MG63 (cell line): ENCODE measurements at regions not wholly inside any gene's neighbourhood (a gene's known extent, or its start where the extent isn't known, plus 50 kb on each side); places are given as distances from the start of the nearest gene placed in this dataset.

Experiments used
- DNase-seq: peaks from one replicate; pipeline ENCODE4 v3.0.0-alpha.2; 2020
- H3K27me3 ChIP-seq: fragments of 250-450 bp; sonication (Bioruptor Pico); 2 replicates; pipeline ENCODE4 v1.5.1; 2020; ENCODE audit warnings: mild to moderate bottlenecking, moderate library complexity
- H3K36me3 ChIP-seq: fragments of 250-450 bp; sonication (Bioruptor Pico); 2 replicates; pipeline ENCODE4 v1.5.1; 2020; ENCODE audit warnings: mild to moderate bottlenecking, moderate library complexity
- H3K4me3 ChIP-seq: fragments of 250-450 bp; sonication (Bioruptor Pico); 2 replicates; pipeline ENCODE4 v1.5.1; 2020; ENCODE audit warnings: mild to moderate bottlenecking, moderate library complexity
- H3K9me3 ChIP-seq: fragments of 250-450 bp; sonication (Bioruptor Pico); 2 replicates; pipeline ENCODE4 v1.5.1; 2020; ENCODE audit warnings: mild to moderate bottlenecking, moderate library complexity

- Histone ChIP-seq H3K9me3 (no peaks in the 10 kb centered on the region), H3K27me3 (no peaks in the 10 kb centered on the region), H3K36me3 (no peaks in the 10 kb centered on the region), H3K4me3 (no peak overlapping the region)
- peak; percentile 3 for DNase-seq
Observed at GRCh38 chr10:107899075-107899474, 734.6 kb upstream of the SORCS1 start.

GRCh38 chr10:107898392-107898791 lies 733.9 kb upstream of the SORCS1 start:
- H3K4me3 ChIP-seq, result no peak overlapping the region
- DNase-seq, result no peak
- no peaks in the 10 kb centered on the region for H3K9me3 ChIP-seq
- no peaks in the 10 kb centered on the region for H3K27me3 ChIP-seq
- H3K36me3 ChIP-seq, result no peaks in the 10 kb centered on the region

GRCh38 chr10:107894516-107894915 lies 730.0 kb upstream of the SORCS1 start:
- no peak for DNase-seq
- no peaks in the 10 kb centered on the region for H3K36me3 ChIP-seq
- H3K27me3 ChIP-seq, result no peaks in the 10 kb centered on the region; the same call in 1 of the 2 replicates
- no peaks in the 10 kb centered on the region for H3K9me3 ChIP-seq
- no peak overlapping the region for H3K4me3 ChIP-seq

GRCh38 chr10:107889105-107889504 lies 724.6 kb upstream of the SORCS1 start:
- DNase-seq, result no peak
- Histone ChIP-seq H3K9me3 (no peaks in the 10 kb centered on the region), H3K27me3 (no peaks in the 10 kb centered on the region; the same call in 1 of the 2 replicates), H3K4me3 (no peak overlapping the region), H3K36me3 (no peaks in the 10 kb centered on the region)

- Histone ChIP-seq H3K9me3 (no peaks in the 10 kb centered on the region), H3K36me3 (no peaks in the 10 kb centered on the region), H3K27me3 (no peaks in the 10 kb centered on the region), H3K4me3 (no peak overlapping the region)
- DNase-seq, result no peak
Observed at GRCh38 chr10:107880185-107880584, 715.7 kb upstream of the SORCS1 start.

GRCh38 chr10:107873007-107873406 lies 708.5 kb upstream of the SORCS1 start:
- no peak overlapping the region for H3K4me3 ChIP-seq
- no peaks in the 10 kb centered on the region for H3K27me3 ChIP-seq
- no peaks in the 10 kb centered on the region for H3K36me3 ChIP-seq
- H3K9me3 ChIP-seq, result no peaks in the 10 kb centered on the region
- peak; percentile 60 for DNase-seq

- Histone ChIP-seq H3K27me3 (no peaks in the 10 kb centered on the region), H3K36me3 (no peaks in the 10 kb centered on the region), H3K4me3 (no peak overlapping the region), H3K9me3 (no peaks in the 10 kb centered on the region)
- DNase-seq, result no peak
Observed at GRCh38 chr10:107865691-107866090, 701.2 kb upstream of the SORCS1 start.

GRCh38 chr10:107859065-107859464 lies 694.6 kb upstream of the SORCS1 start:
- Histone ChIP-seq H3K36me3 (no peaks in the 10 kb centered on the region), H3K27me3 (no peaks in the 10 kb centered on the region), H3K4me3 (no peak overlapping the region), H3K9me3 (no peaks in the 10 kb centered on the region)
- DNase-seq, result no peak

GRCh38 chr10:107856047-107856315 lies 691.5 kb upstream of the SORCS1 start:
- H3K36me3 ChIP-seq, result no peaks in the 10 kb centered on the region
- H3K4me3 ChIP-seq, result no peak overlapping the region
- DNase-seq, result no peak
- no peaks in the 10 kb centered on the region for H3K27me3 ChIP-seq
- no peaks in the 10 kb centered on the region for H3K9me3 ChIP-seq

GRCh38 chr10:107855301-107856046 lies 691.0 kb upstream of the SORCS1 start:
- Histone ChIP-seq H3K9me3 (no peaks in the 10 kb centered on the region), H3K27me3 (no peaks in the 10 kb centered on the region), H3K4me3 (no peak overlapping the region), H3K36me3 (no peaks in the 10 kb centered on the region)
- no peak for DNase-seq

GRCh38 chr10:107848726-107849360 lies 684.3 kb upstream of the SORCS1 start:
- no peak for DNase-seq
- H3K9me3 ChIP-seq, result no peaks in the 10 kb centered on the region
- H3K4me3 ChIP-seq, result no peak overlapping the region
- H3K36me3 ChIP-seq, result no peaks in the 10 kb centered on the region
- H3K27me3 ChIP-seq, result no peaks in the 10 kb centered on the region

- DNase-seq, result no peak
- H3K36me3 ChIP-seq, result no peaks in the 10 kb centered on the region
- no peak overlapping the region for H3K4me3 ChIP-seq
- no peaks in the 10 kb centered on the region for H3K27me3 ChIP-seq
- H3K9me3 ChIP-seq, result no peaks in the 10 kb centered on the region
Observed at GRCh38 chr10:107847620-107848019, 683.1 kb upstream of the SORCS1 start.

GRCh38 chr10:107834706-107835105 lies 670.2 kb upstream of the SORCS1 start:
- no peaks in the 10 kb centered on the region for H3K36me3 ChIP-seq
- no peak overlapping the region for H3K4me3 ChIP-seq
- no peak for DNase-seq
- no peaks in the 10 kb centered on the region for H3K9me3 ChIP-seq
- no peaks in the 10 kb centered on the region for H3K27me3 ChIP-seq

- no peaks in the 10 kb centered on the region for H3K36me3 ChIP-seq
- H3K27me3 ChIP-seq, result no peaks in the 10 kb centered on the region
- no peak for DNase-seq
- H3K4me3 ChIP-seq, result no peak overlapping the region
- H3K9me3 ChIP-seq, result no peaks in the 10 kb centered on the region
Observed at GRCh38 chr10:107831772-107832171, 667.3 kb upstream of the SORCS1 start.

- H3K36me3 ChIP-seq, result no peaks in the 10 kb centered on the region
- DNase-seq, result no peak
- H3K27me3 ChIP-seq, result no peaks in the 10 kb centered on the region
- H3K4me3 ChIP-seq, result no peak overlapping the region
- no peaks in the 10 kb centered on the region for H3K9me3 ChIP-seq
Observed at GRCh38 chr10:107829161-107829560, 664.7 kb upstream of the SORCS1 start.

- Histone ChIP-seq H3K36me3 (no peaks in the 10 kb centered on the region), H3K27me3 (no peaks in the 10 kb centered on the region), H3K9me3 (no peaks in the 10 kb centered on the region), H3K4me3 (no peak overlapping the region)
- no peak for DNase-seq
Observed at GRCh38 chr10:107826171-107826570, 661.7 kb upstream of the SORCS1 start.

GRCh38 chr10:107814865-107815487 lies 650.5 kb upstream of the SORCS1 start:
- no peak overlapping the region for H3K4me3 ChIP-seq
- H3K27me3 ChIP-seq, result no peaks in the 10 kb centered on the region
- H3K36me3 ChIP-seq, result no peaks in the 10 kb centered on the region
- H3K9me3 ChIP-seq, result no peaks in the 10 kb centered on the region
- DNase-seq, result peak; percentile 36
